Frontal cortex (tissue), 4 donors: ENCODE measurements at regions not wholly inside any gene's neighbourhood (a gene's known extent, or its start where the extent isn't known, plus 50 kb on each side); places are given as distances from the start of the nearest gene placed in this dataset. TPM values are rescaled to one million over a fixed set of nuclear protein-coding genes. Genes with fewer than 3 reads are reported as not detected.

Experiments
- DNase-seq, 2 donors: peaks; one replicate each; pipeline ENCODE4 v3.0.0; 2012; ENCODE audit warnings: low spot score in 2 of 2
- FAIRE-seq: peaks from 2 replicates; lab custom pipeline; 2012; peaks lifted over from hg19 to GRCh38; lab: Jason Lieb, UNC
- small RNA-seq: library from RNA; depleted of rRNA; stranded (forward); fragments of <200 nt; gene quantifications from one replicate; pipeline ENCODE3, GENCODE V24; 2014
- donor health status: control.
- donor health status: control.
- donor health status: control.

DNA sequence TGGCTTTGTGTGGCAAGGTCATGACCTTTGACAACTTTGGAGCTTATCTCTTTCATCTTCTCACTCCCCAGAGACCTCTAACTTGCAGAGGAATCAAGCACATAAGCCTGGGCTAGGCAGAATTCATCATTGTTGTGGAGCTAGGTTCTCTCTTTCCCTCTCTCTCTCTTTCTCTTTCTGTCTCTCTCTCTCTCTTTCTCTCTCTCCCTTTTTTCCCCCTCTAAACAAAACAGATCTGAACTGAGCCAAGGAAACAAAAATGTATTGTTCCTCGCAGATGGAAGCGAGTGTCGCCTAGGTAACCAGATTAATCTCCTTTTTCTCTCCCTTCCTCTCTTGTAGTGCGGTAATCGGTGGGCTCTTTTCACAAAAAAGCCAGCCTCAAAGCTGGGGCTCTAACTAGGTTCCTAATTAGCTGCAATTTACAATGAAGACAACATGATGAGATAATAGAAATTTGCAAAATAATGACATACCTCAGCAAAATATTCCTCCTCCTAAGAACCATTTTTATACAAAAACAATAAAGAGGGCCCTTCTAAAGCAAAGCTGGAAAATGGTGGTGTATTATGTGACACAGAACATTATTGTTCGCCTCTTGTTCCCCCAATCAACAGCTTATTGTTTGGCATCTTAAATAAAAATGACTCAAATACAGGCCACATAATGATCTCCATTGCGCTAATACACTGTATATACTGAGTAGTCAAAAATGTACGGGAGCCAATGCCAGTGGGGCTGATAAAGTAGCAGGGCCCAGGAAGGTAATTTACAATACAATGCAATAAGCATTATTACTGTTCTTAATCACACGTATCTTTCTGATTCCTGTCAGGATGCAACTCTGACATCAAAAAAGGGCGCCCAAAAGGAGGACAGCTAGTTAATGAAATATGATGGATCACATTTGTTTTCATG lies 65.7 kb upstream of the SOX5 start:
- no peak for FAIRE-seq
- DNase-seq: no peak

DNA sequence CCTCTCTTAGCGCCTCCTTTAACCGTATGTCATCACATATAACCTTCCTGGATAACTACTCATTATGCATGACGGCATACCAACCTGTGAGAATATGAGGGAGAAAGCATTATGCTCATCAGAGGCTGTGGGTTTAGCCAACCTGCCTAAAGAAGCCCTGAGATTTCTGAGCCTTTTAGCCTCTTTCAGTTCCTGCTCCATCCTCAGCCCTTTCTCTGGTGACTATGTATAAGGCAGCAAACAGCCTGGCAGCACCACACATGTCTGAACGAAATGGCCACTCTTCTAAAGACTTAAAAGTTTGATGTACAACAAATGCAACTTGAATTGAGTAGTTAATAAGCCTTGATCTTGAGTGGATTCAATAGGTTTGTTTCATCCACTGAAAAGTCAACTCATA lies 64.8 kb upstream of the SOX5 start:
- FAIRE-seq: no peak

DNA sequence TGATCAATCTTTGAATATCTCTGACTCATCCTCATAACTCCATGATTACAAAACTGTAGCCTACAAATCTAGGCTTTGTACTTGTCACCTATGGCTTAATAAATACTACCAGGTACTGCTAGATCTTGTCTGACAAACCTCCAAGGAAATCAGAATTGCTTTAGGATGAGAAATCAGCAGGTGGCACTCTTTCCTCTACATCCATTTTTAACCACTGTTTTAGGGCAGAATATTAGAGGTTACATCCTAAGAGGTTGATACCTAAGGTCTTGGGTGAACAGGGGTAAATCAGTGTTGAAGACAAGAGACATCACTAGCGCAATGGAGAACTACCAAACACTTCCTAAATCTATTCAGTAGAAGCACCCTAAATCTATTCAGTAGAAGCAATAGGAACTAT lies 63.1 kb upstream of the SOX5 start:
- DNase-seq: no peak
- FAIRE-seq: no peak

More for the DNA sequence above, 64.8 kb upstream of the SOX5 start:
- DNase-seq: no peak

DNA sequence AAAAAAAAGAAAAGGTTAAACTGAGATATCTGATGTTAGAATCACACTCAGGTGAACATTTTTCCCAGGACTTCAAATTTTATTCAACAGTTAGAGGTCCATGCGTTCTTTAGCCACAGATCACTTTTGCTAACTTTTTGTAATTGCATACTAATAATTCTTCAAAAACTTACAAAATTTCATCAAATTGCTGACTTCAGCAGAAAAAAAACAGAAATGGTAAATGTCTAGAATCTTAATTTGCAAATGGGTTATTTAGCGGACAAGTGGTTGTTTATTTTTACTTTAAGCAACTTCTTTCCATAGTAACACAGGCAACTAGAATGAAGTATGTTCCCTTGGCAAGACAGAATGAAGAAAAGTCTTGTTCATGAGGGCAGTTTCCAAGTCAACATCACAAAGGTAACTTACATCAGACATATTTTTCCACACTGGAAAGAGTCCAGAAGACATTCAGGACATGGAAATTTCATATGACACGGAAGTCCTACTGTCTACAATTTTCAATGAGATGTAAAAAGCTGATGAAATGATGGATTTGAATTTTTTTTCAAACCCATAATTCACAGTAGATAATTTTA lies 62.5 kb upstream of the SOX5 start:
- no peak for DNase-seq
- FAIRE-seq: no peak

DNA sequence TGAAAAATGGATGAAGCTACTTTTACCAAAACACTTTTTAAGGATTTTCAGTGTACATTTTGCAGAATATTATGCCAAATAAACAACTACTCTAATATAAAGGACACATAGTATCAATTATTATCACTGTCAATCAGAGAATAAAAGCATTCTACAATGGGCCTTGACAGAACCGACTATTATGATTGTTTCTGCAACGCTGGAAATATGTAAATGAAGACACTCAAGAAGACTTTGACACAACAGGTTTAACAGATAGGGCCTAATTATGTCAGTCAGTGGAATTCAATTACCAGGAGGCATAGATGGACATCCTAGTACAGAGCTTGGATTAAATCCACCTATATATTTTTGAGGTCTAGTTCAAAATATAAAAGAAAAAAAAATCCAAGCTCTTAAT lies 58.7 kb upstream of the SOX5 start:
- FAIRE-seq (no peak), DNase-seq (no peak)

Small RNA genes in the stretch of these regions (small RNA-seq; reads per million reads assigned to genes)
- gene MIR920 (not detected), gene RN7SL38P (0.97 reads per million, percentile 64 among the genes with 10 or more reads in this experiment)
